H9 (cell line): ENCODE measurements at regions not wholly inside any gene's neighbourhood (a gene's known extent, or its start where the extent isn't known, plus 50 kb on each side); places are given as distances from the start of the nearest gene placed in this dataset.

Experiments
- DNase-seq: peaks from one replicate; pipeline ENCODE4 v3.0.0-alpha.2; 2017
- H2AFZ ChIP-seq: one replicate; pipeline ENCODE4 v1.6.1; 2013; ENCODE audit warnings: mild to moderate bottlenecking, low read length, control low read depth, moderate library complexity
- H2AK5ac ChIP-seq: 2 replicates; pipeline ENCODE4 v1.6.1; 2013; ENCODE audit warnings: low read length, control low read depth, mixed read lengths; ENCODE audit not compliant: insufficient read length
- H2BK120ac ChIP-seq: one replicate; pipeline ENCODE4 v1.6.1; 2013; ENCODE audit warnings: low read depth, mild to moderate bottlenecking, low read length, control low read depth, inconsistent platforms; ENCODE audit not compliant: poor library complexity, severe bottlenecking
- H2BK12ac ChIP-seq: 2 replicates; pipeline ENCODE4 v1.6.1; 2013; ENCODE audit warnings: low read length, control low read depth, mixed read lengths, low read depth; ENCODE audit not compliant: insufficient read length
- H2BK15ac ChIP-seq: 2 replicates; pipeline ENCODE4 v1.6.1; 2013; ENCODE audit warnings: low read depth, low read length, control low read depth
- H2BK20ac ChIP-seq: one replicate; pipeline ENCODE4 v1.6.1; 2013; ENCODE audit warnings: low read depth, mild to moderate bottlenecking, low read length, control low read depth, inconsistent platforms; ENCODE audit not compliant: poor library complexity, severe bottlenecking
- H2BK5ac ChIP-seq: 2 replicates; pipeline ENCODE4 v1.6.1; 2013; ENCODE audit warnings: low read length, control low read depth, mixed read lengths; ENCODE audit not compliant: insufficient read length
- H3K14ac ChIP-seq: 2 replicates; pipeline ENCODE4 v1.6.1; 2013; ENCODE audit warnings: low read length, control low read depth; ENCODE audit not compliant: insufficient read depth
- H3K18ac ChIP-seq: 2 replicates; pipeline ENCODE4 v1.6.1; 2013; ENCODE audit warnings: low read depth, mild to moderate bottlenecking, mixed read lengths, low read length, control low read depth; ENCODE audit not compliant: insufficient read length
- H3K23ac ChIP-seq: 2 replicates; pipeline ENCODE4 v1.6.1; 2013; ENCODE audit warnings: low read length, control low read depth, mixed read lengths, low read depth; ENCODE audit not compliant: insufficient read length
- H3K23me2 ChIP-seq: 2 replicates; pipeline ENCODE4 v1.6.1; 2013; ENCODE audit warnings: low read depth, mild to moderate bottlenecking, mixed read lengths, low read length, control low read depth; ENCODE audit not compliant: insufficient read length, poor library complexity, severe bottlenecking
- H3K27ac ChIP-seq: 2 replicates; pipeline ENCODE4 v1.5.1; 2013; ENCODE audit warnings: low read length, control low read depth, mixed read lengths, low read depth; ENCODE audit not compliant: insufficient read length
- H3K27me3 ChIP-seq: 2 replicates; pipeline ENCODE4 v1.6.1; 2013; ENCODE audit warnings: low read length, control low read depth, inconsistent platforms; ENCODE audit not compliant: insufficient read depth
- H3K4ac ChIP-seq: 2 replicates; pipeline ENCODE4 v1.6.1; 2013; ENCODE audit warnings: low read depth, mild to moderate bottlenecking, control low read depth, inconsistent platforms, low read length, moderate library complexity
- H3K4me1 ChIP-seq: 2 replicates; pipeline ENCODE4 v1.6.1; 2013; ENCODE audit warnings: low read length, control low read depth, inconsistent platforms; ENCODE audit not compliant: insufficient read depth
- H3K4me2 ChIP-seq: 2 replicates; pipeline ENCODE4 v1.6.1; 2013; ENCODE audit warnings: low read length, control low read depth, mixed read lengths; ENCODE audit not compliant: insufficient read length, insufficient read depth
- H3K56ac ChIP-seq: 2 replicates; pipeline ENCODE4 v1.6.1; 2013; ENCODE audit warnings: low read depth, mild to moderate bottlenecking, mixed read lengths, low read length, control low read depth; ENCODE audit not compliant: insufficient read length
- H3K79me1 ChIP-seq: 2 replicates; pipeline ENCODE4 v1.6.1; 2013; ENCODE audit warnings: low read depth, mild to moderate bottlenecking, moderate library complexity, low read length, control low read depth, inconsistent platforms; ENCODE audit not compliant: insufficient read depth, poor library complexity, severe bottlenecking
- H3K79me2 ChIP-seq: 2 replicates; pipeline ENCODE4 v1.6.1; 2013; ENCODE audit warnings: low read length, control low read depth, inconsistent platforms; ENCODE audit not compliant: insufficient read depth
- H3K9ac ChIP-seq: 2 replicates; pipeline ENCODE4 v1.6.1; 2013; ENCODE audit warnings: low read length, control low read depth, mixed read lengths; ENCODE audit not compliant: insufficient read length; ENCODE audit errors: extremely low read depth
- H3K9me3 ChIP-seq: one replicate; pipeline ENCODE4 v1.6.1; 2013; ENCODE audit warnings: low read depth, low read length, inconsistent platforms; ENCODE audit not compliant: control insufficient read depth
- H3T11ph ChIP-seq: one replicate; pipeline ENCODE4 v1.6.1; 2013; ENCODE audit warnings: mild to moderate bottlenecking, low read length, control low read depth, inconsistent platforms
- H4K20me1 ChIP-seq: one replicate; pipeline ENCODE4 v1.6.1; 2013; ENCODE audit not compliant: control insufficient read depth, insufficient read length, insufficient read depth
- H4K5ac ChIP-seq: 2 replicates; pipeline ENCODE4 v1.6.1; 2013; ENCODE audit warnings: low read depth, mild to moderate bottlenecking, mixed read lengths, low read length, control low read depth; ENCODE audit not compliant: insufficient read length
- H4K8ac ChIP-seq: replicated peaks from 2 replicates; pipeline ENCODE4 v1.6.1; 2013; ENCODE audit warnings: low read length, control low read depth, mixed read lengths, low read depth; ENCODE audit not compliant: insufficient read length
- H4K91ac ChIP-seq: 2 replicates; pipeline ENCODE4 v1.6.1; 2013; ENCODE audit warnings: low read depth, mild to moderate bottlenecking, moderate library complexity, mixed read lengths, low read length, control low read depth; ENCODE audit not compliant: insufficient read length
- H3K27ac Mint-ChIP-seq, 3 experiments: 2 replicates in 2 of 3; 3 replicates in 1 of 3; pipeline ENCODE4 v1.8.0; 2020 to 2021; ENCODE audit warnings: mixed read lengths in 3 of 3, mild to moderate bottlenecking in 1 of 3, moderate library complexity in 1 of 3
- H3K27me3 Mint-ChIP-seq: 2 replicates; pipeline ENCODE4 v1.8.0; 2021; ENCODE audit warnings: low read depth, mild to moderate bottlenecking, moderate library complexity, mixed read lengths
- H3K36me3 Mint-ChIP-seq, 3 experiments: 2 replicates in 2 of 3; 3 replicates in 1 of 3; pipeline ENCODE4 v1.8.0; 2020 to 2021; ENCODE audit warnings: low read depth in 3 of 3, mixed read lengths in 3 of 3; ENCODE audit not compliant: insufficient read depth in 1 of 3
- H3K4me1 Mint-ChIP-seq, 2 experiments: 2 replicates each; pipeline ENCODE4 v1.8.0; 2020; ENCODE audit warnings: mixed read lengths in 2 of 2
- H3K4me3 Mint-ChIP-seq, 2 experiments: 2 replicates in 1 of 2; 3 replicates in 1 of 2; pipeline ENCODE4 v1.8.0; 2020 to 2021; ENCODE audit warnings: mild to moderate bottlenecking in 2 of 2, mixed read lengths in 2 of 2, moderate library complexity in 1 of 2
- H3K9me3 Mint-ChIP-seq, 2 experiments: 2 replicates in 1 of 2; 3 replicates in 1 of 2; pipeline ENCODE4 v1.8.0; 2020; ENCODE audit warnings: mild to moderate bottlenecking in 2 of 2, mixed read lengths in 2 of 2, moderate library complexity in 1 of 2
- CTCF ChIP-seq: fragments of 200-600 bp; sonication (generic); conservative IDR thresholded peaks from 3 replicates; pipeline ENCODE4 v1.8.0; 2021; ENCODE audit warnings: antibody characterized with exemption, mild to moderate bottlenecking
- WGBS: extraction: QIAGEN DNeasy Blood & Tissue Kit; methylation state at CpG from one replicate; pipeline ENCODE4 v1.1.7; 2013; ENCODE audit warnings: missing lambda C conversion rate, low lambda C conversion rate, mixed read lengths; ENCODE audit not compliant: insufficient read length; ENCODE audit errors: extremely low coverage; 5-methylcytosine and 5-hydroxymethylcytosine counted together

GRCh38 chrX:122857734-122858133 lies 326.3 kb upstream of the GRIA3 start:
- TF ChIP-seq CTCF = no peak
- Histone ChIP-seq H3K23ac (no peak overlapping the region), H3K56ac (no peak overlapping the region), H3K27ac (no peak overlapping the region), H2BK15ac (no peak overlapping the region), H2BK12ac (no peak overlapping the region), H3K4me2 (no peak overlapping the region), H2BK20ac (no peak overlapping the region), H3K4me1 (no peaks in the 10 kb centered on the region), H4K8ac (no peak overlapping the region), H2AK5ac (no peak overlapping the region), H4K20me1 (no peaks in the 10 kb centered on the region), H3T11ph (no peak overlapping the region), H3K9me3 (peaks cover 13% of the 10 kb centered on the region), H2BK5ac (no peak overlapping the region), H2AFZ (no peak overlapping the region), H2BK120ac (no peak overlapping the region), H3K9ac (no peak overlapping the region), H4K5ac (no peak overlapping the region), H3K79me2 (no peaks in the 10 kb centered on the region), H3K14ac (no peak overlapping the region), H3K79me1 (no peaks in the 10 kb centered on the region), H4K91ac (no peak overlapping the region), H3K23me2 (no peaks in the 10 kb centered on the region), H3K27me3 (no peaks in the 10 kb centered on the region), H3K18ac (no peak overlapping the region), H3K4ac (no peak overlapping the region)
- no peak for DNase-seq
- no peak overlapping the region for H3K4me3 Mint-ChIP-seq
- no CpG with 5 or more reads among the region's 2 CpGs for WGBS
- H3K9me3 Mint-ChIP-seq = peaks cover 5 to 41% of the 10 kb centered on the region in 2 experiments
- no peaks in the 10 kb centered on the region for H3K27me3 Mint-ChIP-seq
- H3K27ac Mint-ChIP-seq = no peak overlapping the region
- H3K36me3 Mint-ChIP-seq = peaks cover 0 to 2% (median 0%) of the 10 kb centered on the region in 3 experiments; a peak in 1 of 7 replicates
- H3K4me1 Mint-ChIP-seq = no peaks in the 10 kb centered on the region
